ENCODE measurements at regions not wholly inside any gene's neighbourhood (a gene's known extent, or its start where the extent isn't known, plus 50 kb on each side); places are given as distances from the start of the nearest gene placed in this dataset.

DNA sequence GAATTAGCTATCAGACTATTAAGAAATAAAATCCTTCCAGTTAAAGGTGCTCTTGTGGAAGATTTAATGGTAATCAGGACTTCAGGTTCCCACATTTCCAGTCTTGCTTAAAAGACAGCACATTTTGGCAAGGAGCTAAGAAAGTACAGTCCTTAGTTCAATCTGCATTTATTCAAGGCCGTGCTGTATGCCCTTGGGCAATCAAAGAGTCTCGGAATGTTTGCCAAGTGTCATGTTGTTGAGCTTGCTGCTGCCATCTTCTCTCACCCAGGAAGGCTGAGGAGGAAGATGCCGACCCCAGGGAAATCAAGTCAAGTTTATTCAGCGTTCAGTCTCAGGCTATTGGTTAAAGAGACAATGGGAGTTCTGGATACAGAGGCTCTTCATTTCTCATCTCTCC, 388.1 kb upstream of the IGFBP7 start:
- CTCF ChIA-PET, result no interaction called here
- POLR2A ChIA-PET, result no interaction called here
- Histone ChIP-seq H3K4me3 (ENCODE audit: low read depth, low read length) (no peak overlapping the region), H3K36me3 (ENCODE audit: control insufficient read depth in 2 of 2, insufficient read depth in 1 of 2, low read length in 2 of 2) (no peaks in the 10 kb centered on the region), H3K27ac (ENCODE audit: extremely low read depth, low read depth, low read length) (no peak overlapping the region), H3K9me3 (ENCODE audit: control insufficient read depth, insufficient read depth, low read depth, low read length) (no peaks in the 10 kb centered on the region), H3K4me1 (ENCODE audit: control insufficient read depth, insufficient read depth, low read length) (no peaks in the 10 kb centered on the region)
- no peak for TF ChIP-seq ZFHX2 (tag by site-specific recombination; conservative IDR thresholded peaks at IDR 0.05)
- no peak for TF ChIP-seq ZNF747 (tag by site-specific recombination; IDR thresholded peaks at IDR 0.05)
- TF ChIP-seq ZNF571 (tag by site-specific recombination; IDR thresholded peaks at IDR 0.05), result no peak
- no peak for TF ChIP-seq GLIS2 (tag by site-specific recombination; IDR thresholded peaks at IDR 0.05)
- TF ChIP-seq ZNF792 (tag by site-specific recombination; IDR thresholded peaks at IDR 0.05), result no peak
- TF ChIP-seq KLF7 (tag by site-specific recombination; IDR thresholded peaks at IDR 0.05; ENCODE audit: borderline replicate concordance), result no peak
- TF ChIP-seq KLF8 (tag by site-specific recombination; IDR thresholded peaks at IDR 0.05), result no peak
- TF ChIP-seq PRDM1 (tag by site-specific recombination; IDR thresholded peaks at IDR 0.05), result no peak
- TF ChIP-seq ZBTB7A (tag by site-specific recombination; IDR thresholded peaks at IDR 0.05; ENCODE audit: low read depth), result no peak
- TF ChIP-seq ZNF76 (tag by site-specific recombination; IDR thresholded peaks at IDR 0.05; ENCODE audit: borderline replicate concordance, low read depth), result no peak
- no peak for TF ChIP-seq ZNF664 (tag by site-specific recombination; IDR thresholded peaks at IDR 0.05)
- no peak for TF ChIP-seq REPIN1 (tag by site-specific recombination; IDR thresholded peaks at IDR 0.05; ENCODE audit: low read depth)
- TF ChIP-seq GLI2 (tag by site-specific recombination; IDR thresholded peaks at IDR 0.05; ENCODE audit: borderline replicate concordance, low read depth), result no peak

DNA sequence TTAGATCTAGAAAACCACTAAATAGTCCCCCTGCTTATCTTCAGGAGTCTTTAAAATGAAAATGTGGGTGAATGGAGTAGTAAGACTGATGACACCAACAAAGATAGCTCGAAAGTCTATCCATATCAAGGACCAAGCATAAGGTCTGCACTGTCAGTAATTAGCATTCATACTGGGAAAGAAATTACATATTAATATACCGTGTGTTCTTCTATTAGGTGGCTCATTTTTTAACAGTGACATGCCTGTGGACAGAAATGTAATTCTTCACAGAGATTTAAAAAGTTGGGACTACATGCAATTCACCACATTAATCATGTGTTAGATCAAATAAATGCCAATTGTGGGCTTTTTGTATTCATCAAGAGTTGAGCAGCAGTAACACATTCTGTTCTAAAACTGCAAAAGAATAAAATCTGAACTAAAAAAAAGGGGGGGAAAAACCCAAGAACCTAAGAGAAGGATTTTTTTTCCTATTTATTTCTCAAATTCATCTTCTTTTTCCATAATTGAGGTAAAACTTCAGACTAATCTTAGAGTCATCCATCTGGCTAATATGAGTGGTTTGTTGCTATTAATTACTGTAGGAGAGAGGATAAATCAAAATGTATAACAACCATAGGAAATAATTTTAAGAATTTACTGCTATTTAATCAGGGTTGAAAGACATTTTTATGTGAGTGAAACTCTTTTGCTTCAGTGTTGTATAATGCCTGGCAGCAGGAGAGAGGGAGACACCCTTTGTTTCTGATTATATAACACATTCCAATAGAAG, 386.7 kb upstream of the IGFBP7 start:
- H3K4me3 ChIP-seq (ENCODE audit: low read depth, low read length), result no peak overlapping the region
- H3K4me1 ChIP-seq (ENCODE audit: control insufficient read depth, insufficient read depth, low read length), result no peaks in the 10 kb centered on the region
- no peak overlapping the region for H3K27ac ChIP-seq (ENCODE audit: extremely low read depth, low read depth, low read length)
- CTCF ChIA-PET, result no interaction called here
- no peaks in the 10 kb centered on the region for H3K36me3 ChIP-seq (ENCODE audit: control insufficient read depth in 2 of 2, insufficient read depth in 1 of 2, low read length in 2 of 2)
- POLR2A ChIA-PET, result no interaction called here
- TF ChIP-seq ZXDB (tag by site-specific recombination; IDR thresholded peaks at IDR 0.05), result no peak
- TF ChIP-seq, protein P1, sequence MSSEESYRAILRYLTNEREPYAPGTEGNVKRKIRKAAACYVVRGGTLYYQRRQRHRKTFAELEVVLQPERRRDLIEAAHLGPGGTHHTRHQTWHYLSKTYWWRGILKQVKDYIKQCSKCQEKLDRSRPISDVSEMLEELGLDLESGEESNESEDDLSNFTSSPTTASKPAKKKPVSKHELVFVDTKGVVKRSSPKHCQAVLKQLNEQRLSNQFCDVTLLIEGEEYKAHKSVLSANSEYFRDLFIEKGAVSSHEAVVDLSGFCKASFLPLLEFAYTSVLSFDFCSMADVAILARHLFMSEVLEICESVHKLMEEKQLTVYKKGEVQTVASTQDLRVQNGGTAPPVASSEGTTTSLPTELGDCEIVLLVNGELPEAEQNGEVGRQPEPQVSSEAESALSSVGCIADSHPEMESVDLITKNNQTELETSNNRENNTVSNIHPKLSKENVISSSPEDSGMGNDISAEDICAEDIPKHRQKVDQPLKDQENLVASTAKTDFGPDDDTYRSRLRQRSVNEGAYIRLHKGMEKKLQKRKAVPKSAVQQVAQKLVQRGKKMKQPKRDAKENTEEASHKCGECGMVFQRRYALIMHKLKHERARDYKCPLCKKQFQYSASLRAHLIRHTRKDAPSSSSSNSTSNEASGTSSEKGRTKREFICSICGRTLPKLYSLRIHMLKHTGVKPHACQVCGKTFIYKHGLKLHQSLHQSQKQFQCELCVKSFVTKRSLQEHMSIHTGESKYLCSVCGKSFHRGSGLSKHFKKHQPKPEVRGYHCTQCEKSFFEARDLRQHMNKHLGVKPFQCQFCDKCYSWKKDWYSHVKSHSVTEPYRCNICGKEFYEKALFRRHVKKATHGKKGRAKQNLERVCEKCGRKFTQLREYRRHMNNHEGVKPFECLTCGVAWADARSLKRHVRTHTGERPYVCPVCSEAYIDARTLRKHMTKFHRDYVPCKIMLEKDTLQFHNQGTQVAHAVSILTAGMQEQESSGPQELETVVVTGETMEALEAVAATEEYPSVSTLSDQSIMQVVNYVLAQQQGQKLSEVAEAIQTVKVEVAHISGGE (tag by site-specific recombination; conservative IDR thresholded peaks at IDR 0.05; ENCODE audit: low read depth), result no peak
- TF ChIP-seq, protein P2, sequence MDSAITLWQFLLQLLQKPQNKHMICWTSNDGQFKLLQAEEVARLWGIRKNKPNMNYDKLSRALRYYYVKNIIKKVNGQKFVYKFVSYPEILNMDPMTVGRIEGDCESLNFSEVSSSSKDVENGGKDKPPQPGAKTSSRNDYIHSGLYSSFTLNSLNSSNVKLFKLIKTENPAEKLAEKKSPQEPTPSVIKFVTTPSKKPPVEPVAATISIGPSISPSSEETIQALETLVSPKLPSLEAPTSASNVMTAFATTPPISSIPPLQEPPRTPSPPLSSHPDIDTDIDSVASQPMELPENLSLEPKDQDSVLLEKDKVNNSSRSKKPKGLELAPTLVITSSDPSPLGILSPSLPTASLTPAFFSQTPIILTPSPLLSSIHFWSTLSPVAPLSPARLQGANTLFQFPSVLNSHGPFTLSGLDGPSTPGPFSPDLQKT (IDR thresholded peaks at IDR 0.05; ENCODE audit: borderline replicate concordance, low read depth, low read length), result no peak
- TF ChIP-seq ZNF221 (tag by site-specific recombination; IDR thresholded peaks at IDR 0.05; ENCODE audit: borderline replicate concordance), result no peak
- TF ChIP-seq ZNF121 (tag by site-specific recombination; IDR thresholded peaks at IDR 0.05), result no peak
- TF ChIP-seq MZF1 (tag by site-specific recombination; IDR thresholded peaks at IDR 0.05; ENCODE audit: borderline replicate concordance), result no peak
- TF ChIP-seq, protein P3, sequence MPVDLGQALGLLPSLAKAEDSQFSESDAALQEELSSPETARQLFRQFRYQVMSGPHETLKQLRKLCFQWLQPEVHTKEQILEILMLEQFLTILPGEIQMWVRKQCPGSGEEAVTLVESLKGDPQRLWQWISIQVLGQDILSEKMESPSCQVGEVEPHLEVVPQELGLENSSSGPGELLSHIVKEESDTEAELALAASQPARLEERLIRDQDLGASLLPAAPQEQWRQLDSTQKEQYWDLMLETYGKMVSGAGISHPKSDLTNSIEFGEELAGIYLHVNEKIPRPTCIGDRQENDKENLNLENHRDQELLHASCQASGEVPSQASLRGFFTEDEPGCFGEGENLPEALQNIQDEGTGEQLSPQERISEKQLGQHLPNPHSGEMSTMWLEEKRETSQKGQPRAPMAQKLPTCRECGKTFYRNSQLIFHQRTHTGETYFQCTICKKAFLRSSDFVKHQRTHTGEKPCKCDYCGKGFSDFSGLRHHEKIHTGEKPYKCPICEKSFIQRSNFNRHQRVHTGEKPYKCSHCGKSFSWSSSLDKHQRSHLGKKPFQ (tag by site-specific recombination; IDR thresholded peaks at IDR 0.05), result no peak
- no peak for TF ChIP-seq ZNF658 (tag by site-specific recombination; IDR thresholded peaks at IDR 0.05)
- no peak for TF ChIP-seq ZNF560 (tag by site-specific recombination; IDR thresholded peaks at IDR 0.05; ENCODE audit: borderline replicate concordance)
- no peaks in the 10 kb centered on the region for H3K9me3 ChIP-seq (ENCODE audit: control insufficient read depth, insufficient read depth, low read depth, low read length)
